Fibroblast of lung (primary cell): ENCODE measurements at regions not wholly inside any gene's neighbourhood (a gene's known extent, or its start where the extent isn't known, plus 50 kb on each side); places are given as distances from the start of the nearest gene placed in this dataset.

Experiments used
- CTCF ChIP-seq, 2 donors: IDR thresholded peaks in 1 of 2; conservative IDR thresholded peaks in 1 of 2; 1 replicate in 1 of 2; 2 replicates in 1 of 2; pipeline ENCODE4 v1.5.1; 2011 to 2012; ENCODE audit warnings: low read length in 2 of 2, control low read depth in 1 of 2, inconsistent platforms in 1 of 2, low read depth in 1 of 2, mild to moderate bottlenecking in 1 of 2
- EZH2 ChIP-seq: IDR thresholded peaks from 2 replicates; pipeline ENCODE4 v1.5.1; 2012; ENCODE audit warnings: low read length, control low read depth, mild to moderate bottlenecking; ENCODE audit errors: missing control alignments

GRCh38 chr6:115512923-115513322 is 547.8 kb downstream of the FRK start:
- TF ChIP-seq EZH2 (no peak), CTCF (conservative IDR thresholded peaks at IDR 0.05 in 1 of 2, IDR thresholded peaks at IDR 0.05 in 1 of 2; ENCODE audit: low read depth in 1 of 2, low read length in 2 of 2) (no peak)
